ENCODE measurements at regions not wholly inside any gene's neighbourhood (a gene's known extent, or its start where the extent isn't known, plus 50 kb on each side); places are given as distances from the start of the nearest gene placed in this dataset.

DNA sequence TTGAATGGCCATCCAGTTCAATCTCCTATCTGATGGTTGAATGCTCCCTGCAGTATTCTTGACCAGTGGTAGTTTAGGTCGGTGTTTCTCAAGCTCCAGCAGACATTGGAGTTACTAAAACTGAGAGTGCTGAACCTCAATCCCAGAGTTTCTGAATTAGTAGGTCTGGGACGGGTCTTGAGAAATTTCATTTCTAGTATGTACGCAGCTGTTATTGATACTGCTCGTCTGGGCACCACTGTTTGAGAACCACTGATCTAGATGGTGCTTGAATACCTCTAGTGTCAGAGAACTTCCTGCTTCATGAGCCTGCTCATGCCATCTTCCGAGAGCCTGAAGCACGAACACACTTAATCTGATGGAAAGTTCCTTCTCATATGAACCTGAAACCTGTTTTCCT lies 99.4 kb upstream of the CREB5 start:
- peaks cover 25 to 35% of the 10 kb centered on the region in 2 donors for H3K27me3 Mint-ChIP-seq

DNA sequence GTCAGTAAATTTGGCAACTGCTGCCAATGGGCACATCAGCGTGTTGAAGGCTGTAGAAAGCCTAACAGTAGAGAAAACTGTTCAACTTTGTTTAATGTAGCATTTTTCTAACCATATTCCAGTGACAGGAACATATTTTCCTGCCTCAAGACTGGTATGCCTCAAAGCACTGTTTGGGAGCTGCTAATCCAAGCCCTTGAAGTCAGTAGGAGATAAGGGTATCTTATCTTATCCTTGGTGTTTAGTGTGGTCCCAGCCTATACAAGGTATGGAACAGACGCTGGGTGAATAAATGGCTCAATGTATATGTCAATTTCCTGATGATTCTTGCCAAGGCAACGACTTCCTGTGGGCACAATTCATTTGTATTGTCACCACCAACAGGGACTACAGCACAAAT lies 97.5 kb upstream of the CREB5 start:
- no peak overlapping the region for H3K27ac Mint-ChIP-seq
- peaks cover 0 to 2% (median 0%) of the 10 kb centered on the region in 4 donors for H3K4me1 Mint-ChIP-seq
- peaks cover 0 to 4% of the 10 kb centered on the region in 2 donors for H3K36me3 Mint-ChIP-seq
- ChIA-PET POLR2A (ENCODE audit: partially characterized antibody) (no interaction called here), CTCF (ENCODE audit: partially characterized antibody) (interaction anchor here (1.1 kb wide), 1 partner anchor 13 kb away, joined by 3 read pairs; no protein-coding TSS in a partner anchor)
- peaks cover 23 to 32% of the 10 kb centered on the region in 2 donors for H3K27me3 Mint-ChIP-seq
- H3K4me3 Mint-ChIP-seq: no peak overlapping the region
- Histone ChIP-seq H3K27ac (ENCODE audit: low read depth, low read length) (no peak overlapping the region), H3K36me3 (ENCODE audit: insufficient read depth, low read length) (no peaks in the 10 kb centered on the region), H3K4me3 (ENCODE audit: low read length in 2 of 2) (no peak overlapping the region), H3K9me3 (ENCODE audit: control insufficient read depth in 1 of 2, low read length in 2 of 2) (no peaks in the 10 kb centered on the region), H3K27me3 (ENCODE audit: insufficient read depth, low read length) (peaks cover 7% of the 10 kb centered on the region), H3K4me1 (ENCODE audit: insufficient read depth, low read length) (no peaks in the 10 kb centered on the region)
- no peaks in the 10 kb centered on the region for H3K9me3 Mint-ChIP-seq
- intact Hi-C loops (cut with micrococcal nuclease): no loop called here
- no peak for DNase-seq

More for the DNA sequence above, 99.4 kb upstream of the CREB5 start:
- Histone ChIP-seq H3K36me3 (ENCODE audit: insufficient read depth, low read length) (no peaks in the 10 kb centered on the region), H3K4me3 (ENCODE audit: low read length in 2 of 2) (no peak overlapping the region), H3K27ac (ENCODE audit: low read depth, low read length) (no peak overlapping the region), H3K27me3 (ENCODE audit: insufficient read depth, low read length) (peaks cover 7% of the 10 kb centered on the region), H3K4me1 (ENCODE audit: insufficient read depth, low read length) (no peaks in the 10 kb centered on the region), H3K9me3 (ENCODE audit: control insufficient read depth in 1 of 2, low read length in 2 of 2) (no peaks in the 10 kb centered on the region)
- Mint-ChIP-seq H3K4me3 (no peak overlapping the region), H3K36me3 (peaks cover 0 to 4% of the 10 kb centered on the region in 2 donors), H3K9me3 (peaks cover 0 to 5% (median 0%) of the 10 kb centered on the region in 8 donors), H3K27ac (no peak overlapping the region), H3K4me1 (peaks cover 0 to 2% (median 0%) of the 10 kb centered on the region in 4 donors)
- POLR2A ChIA-PET (ENCODE audit: partially characterized antibody): no interaction called here
- no peak for DNase-seq
- CTCF ChIA-PET (ENCODE audit: partially characterized antibody): no interaction called here
- intact Hi-C loops (cut with micrococcal nuclease): no loop called here

DNA sequence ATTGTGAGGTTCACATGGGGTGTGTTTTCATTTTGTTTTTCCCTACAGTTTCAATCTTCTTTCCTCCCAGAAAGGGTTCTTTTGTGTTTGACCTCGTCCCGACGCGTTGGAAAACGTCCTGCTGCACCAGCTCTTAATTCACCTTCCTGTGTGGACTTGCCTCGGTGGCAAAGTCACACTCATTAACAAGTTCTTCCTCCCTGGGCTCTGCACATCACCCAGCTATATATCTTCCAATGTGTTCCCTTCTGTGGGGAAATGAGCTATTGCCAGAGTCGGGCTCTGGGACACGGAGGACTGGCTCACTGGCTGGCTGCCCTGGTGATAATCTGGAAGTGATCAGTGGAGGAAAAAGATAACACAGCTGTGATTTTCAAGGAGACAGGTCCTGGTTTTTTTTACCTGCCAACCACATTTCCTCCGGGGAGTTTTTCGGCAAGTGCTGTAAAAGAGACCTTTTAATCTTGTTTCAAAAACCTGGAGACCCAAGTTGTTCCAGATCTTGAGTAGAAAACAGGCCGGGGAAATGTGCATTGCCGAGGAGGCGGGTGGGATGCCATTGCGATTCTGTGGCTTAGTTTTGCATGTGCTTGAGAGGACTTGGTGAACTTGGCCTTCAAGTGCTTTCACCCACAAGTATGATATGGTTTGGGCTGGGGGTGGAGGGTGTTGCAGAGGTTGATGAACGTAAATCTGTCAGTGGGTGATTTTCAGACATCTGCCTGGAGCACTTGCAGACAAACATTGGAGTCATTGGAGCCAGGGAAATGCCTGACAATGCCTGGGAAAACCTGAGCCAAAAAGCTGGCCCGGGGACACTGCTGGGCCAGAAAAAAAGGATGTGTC lies 96.5 kb upstream of the CREB5 start:
- Histone ChIP-seq H3K4me1 (ENCODE audit: insufficient read depth, low read length) (no peaks in the 10 kb centered on the region), H3K36me3 (ENCODE audit: insufficient read depth, low read length) (no peaks in the 10 kb centered on the region), H3K4me3 (ENCODE audit: low read length in 2 of 2) (no peak overlapping the region), H3K27me3 (ENCODE audit: insufficient read depth, low read length) (peaks cover 7% of the 10 kb centered on the region), H3K9me3 (ENCODE audit: control insufficient read depth in 1 of 2, low read length in 2 of 2) (no peaks in the 10 kb centered on the region), H3K27ac (ENCODE audit: low read depth, low read length) (no peak overlapping the region)
- ChIA-PET CTCF (ENCODE audit: partially characterized antibody) (interaction anchor here (1.1 kb wide), 1 partner anchor 14 kb away, joined by 3 read pairs; no protein-coding TSS in a partner anchor), POLR2A (ENCODE audit: partially characterized antibody) (no interaction called here)
- Mint-ChIP-seq H3K27ac (no peak overlapping the region), H3K4me3 (no peak overlapping the region), H3K27me3 (peaks cover 21 to 25% of the 10 kb centered on the region in 2 donors), H3K4me1 (peaks cover 0 to 2% (median 0%) of the 10 kb centered on the region in 4 donors), H3K9me3 (no peaks in the 10 kb centered on the region), H3K36me3 (peaks cover 0 to 4% of the 10 kb centered on the region in 2 donors)
- intact Hi-C loops (cut with micrococcal nuclease): no loop called here
- DNase-seq: no peak

DNA sequence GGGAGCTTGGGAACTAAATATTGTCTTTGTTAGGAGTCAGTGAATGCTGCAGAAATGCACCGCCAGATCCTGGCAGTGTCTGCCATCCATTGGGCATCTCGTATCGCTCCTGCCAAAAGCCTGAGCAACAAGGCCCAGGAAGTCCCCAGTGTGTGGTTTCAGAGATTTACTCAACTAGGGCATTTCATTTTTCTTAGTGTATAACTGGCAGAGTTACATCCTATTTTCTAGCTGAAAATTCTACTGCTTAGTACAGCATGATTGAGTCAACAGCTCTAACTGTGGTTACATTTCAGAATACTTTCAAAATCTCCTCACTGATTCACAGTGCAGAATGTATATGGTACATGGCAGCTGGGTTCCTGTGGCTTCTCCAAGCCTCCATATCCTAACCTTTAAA lies 95.8 kb upstream of the CREB5 start:
- H3K27me3 Mint-ChIP-seq: peaks cover 20 to 25% of the 10 kb centered on the region in 2 donors
- H3K36me3 Mint-ChIP-seq: peaks cover 0 to 4% of the 10 kb centered on the region in 2 donors
- H3K4me3 Mint-ChIP-seq: no peak overlapping the region

DNA sequence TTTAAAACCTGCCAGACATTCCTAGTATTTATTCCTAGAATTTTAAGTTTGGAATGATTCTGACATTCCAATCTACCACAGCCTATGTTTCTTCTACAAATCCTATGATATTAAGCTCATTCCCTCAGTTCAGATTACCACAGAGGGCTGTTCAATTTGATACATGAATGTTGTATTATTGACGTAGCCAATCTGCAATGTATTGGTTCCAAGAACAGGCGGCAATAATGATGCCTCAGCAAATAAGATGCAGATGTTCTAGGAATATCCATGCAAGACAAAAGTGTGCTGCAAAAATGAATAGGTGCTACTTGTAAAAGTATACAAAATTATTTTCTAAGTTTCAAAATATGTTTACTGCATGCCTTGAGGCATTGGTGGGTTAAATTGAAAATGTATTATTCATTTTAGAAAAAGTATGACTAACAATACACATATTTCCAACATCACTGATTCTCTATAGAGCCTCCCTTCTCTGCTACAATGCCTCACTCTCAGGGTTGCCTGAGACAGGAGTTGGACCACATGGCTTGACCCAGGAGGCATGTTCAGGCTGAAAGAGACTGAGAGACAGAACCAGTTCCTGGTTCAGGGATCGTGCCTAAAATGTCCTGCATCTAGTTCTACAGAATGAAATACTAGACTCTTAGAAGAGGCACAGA lies 94.1 kb upstream of the CREB5 start:
- POLR2A ChIA-PET (ENCODE audit: partially characterized antibody): no interaction called here
- CTCF ChIA-PET (ENCODE audit: partially characterized antibody): no interaction called here
- H3K9me3 ChIP-seq (ENCODE audit: control insufficient read depth in 1 of 2, low read length in 2 of 2): no peaks in the 10 kb centered on the region
- Mint-ChIP-seq H3K27me3 (peaks cover 8 to 18% of the 10 kb centered on the region in 2 donors), H3K36me3 (peaks cover 0 to 4% of the 10 kb centered on the region in 2 donors), H3K4me3 (no peak overlapping the region), H3K9me3 (no peaks in the 10 kb centered on the region), H3K4me1 (no peaks in the 10 kb centered on the region), H3K27ac (no peak overlapping the region)
- no peaks in the 10 kb centered on the region for H3K27me3 ChIP-seq (ENCODE audit: insufficient read depth, low read length)
- no peak overlapping the region for H3K27ac ChIP-seq (ENCODE audit: low read depth, low read length)
- intact Hi-C loops (cut with micrococcal nuclease): no loop called here
- no peak for DNase-seq
- no peaks in the 10 kb centered on the region for H3K36me3 ChIP-seq (ENCODE audit: insufficient read depth, low read length)
- no peak overlapping the region for H3K4me3 ChIP-seq (ENCODE audit: low read length in 2 of 2)
- H3K4me1 ChIP-seq (ENCODE audit: insufficient read depth, low read length): no peaks in the 10 kb centered on the region

More for the DNA sequence above, 95.8 kb upstream of the CREB5 start:
- no peak overlapping the region for H3K27ac ChIP-seq (ENCODE audit: low read depth, low read length)
- no peaks in the 10 kb centered on the region for H3K36me3 ChIP-seq (ENCODE audit: insufficient read depth, low read length)
- H3K9me3 Mint-ChIP-seq: no peaks in the 10 kb centered on the region
- H3K4me1 ChIP-seq (ENCODE audit: insufficient read depth, low read length): no peaks in the 10 kb centered on the region
- no peaks in the 10 kb centered on the region for H3K9me3 ChIP-seq (ENCODE audit: control insufficient read depth in 1 of 2, low read length in 2 of 2)
- H3K27me3 ChIP-seq (ENCODE audit: insufficient read depth, low read length): peaks cover 4% of the 10 kb centered on the region
- peaks cover 0 to 2% (median 0%) of the 10 kb centered on the region in 4 donors for H3K4me1 Mint-ChIP-seq
- ChIA-PET CTCF (ENCODE audit: partially characterized antibody) (no interaction called here), POLR2A (ENCODE audit: partially characterized antibody) (no interaction called here)
- no peak overlapping the region for H3K4me3 ChIP-seq (ENCODE audit: low read length in 2 of 2)
- intact Hi-C loops (cut with micrococcal nuclease): no loop called here
- DNase-seq: no peak
- H3K27ac Mint-ChIP-seq: no peak overlapping the region

DNA sequence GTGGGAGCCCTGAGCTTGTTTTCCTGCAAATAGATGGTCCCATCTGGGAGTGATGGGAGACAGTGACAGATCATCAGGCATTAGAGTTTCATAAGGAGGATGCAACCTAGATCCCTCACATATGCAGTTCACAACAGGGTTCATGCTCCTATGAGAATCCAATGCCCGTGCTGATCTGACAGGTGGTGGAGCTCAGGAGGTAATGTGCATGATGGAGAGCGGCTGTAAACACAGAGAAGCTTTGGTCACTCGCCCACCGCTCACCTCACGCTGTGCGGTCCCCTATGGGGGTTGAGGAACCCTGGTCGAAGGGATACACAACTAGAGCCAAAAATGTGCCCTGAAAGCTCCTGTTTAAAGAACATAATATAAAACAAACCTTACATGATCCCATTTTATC lies 88.5 kb upstream of the CREB5 start:
- peaks cover 8 to 12% (median 8%) of the 10 kb centered on the region in 4 donors for H3K4me1 Mint-ChIP-seq
- DNase-seq: no peak
- no peak overlapping the region for H3K4me3 Mint-ChIP-seq
- no peak overlapping the region for H3K27ac ChIP-seq (ENCODE audit: low read depth, low read length)
- CTCF ChIA-PET (ENCODE audit: partially characterized antibody): interaction anchor here (0.6 kb wide), 1 partner anchor 112 kb away, joined by 3 read pairs; no protein-coding TSS in a partner anchor
- peaks cover 2% of the 10 kb centered on the region in 2 donors for H3K27me3 Mint-ChIP-seq
- H3K27me3 ChIP-seq (ENCODE audit: insufficient read depth, low read length): no peaks in the 10 kb centered on the region
- H3K36me3 ChIP-seq (ENCODE audit: insufficient read depth, low read length): no peaks in the 10 kb centered on the region
- POLR2A ChIA-PET (ENCODE audit: partially characterized antibody): no interaction called here
- no peaks in the 10 kb centered on the region for H3K9me3 Mint-ChIP-seq
- no peaks in the 10 kb centered on the region for H3K36me3 Mint-ChIP-seq
- H3K4me1 ChIP-seq (ENCODE audit: insufficient read depth, low read length): peaks cover 12% of the 10 kb centered on the region
- H3K9me3 ChIP-seq (ENCODE audit: control insufficient read depth in 1 of 2, low read length in 2 of 2): no peaks in the 10 kb centered on the region
- no peak overlapping the region for H3K27ac Mint-ChIP-seq
- H3K4me3 ChIP-seq (ENCODE audit: low read length in 2 of 2): no peak overlapping the region
- intact Hi-C loops (cut with micrococcal nuclease): no loop called here

DNA sequence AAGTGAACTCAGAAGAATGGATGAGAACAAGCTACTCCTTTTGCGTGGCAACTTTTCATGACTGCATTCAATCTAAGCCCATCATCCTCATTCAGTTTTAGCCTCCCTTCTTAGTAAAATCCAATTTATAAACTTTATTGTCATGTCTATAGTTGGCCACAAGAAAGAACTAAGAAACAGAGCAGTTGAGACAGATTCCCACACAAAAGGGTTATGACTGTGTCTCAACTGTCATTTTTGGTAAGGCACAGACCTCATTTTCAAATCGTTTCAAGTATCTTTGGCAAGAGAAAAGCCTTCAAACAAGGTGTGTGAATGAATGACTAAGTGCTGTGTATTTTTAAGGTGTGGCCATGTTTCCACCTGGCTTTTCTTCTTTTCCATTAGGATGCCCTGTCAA lies 84.2 kb upstream of the CREB5 start:
- no peaks in the 10 kb centered on the region for H3K9me3 ChIP-seq (ENCODE audit: control insufficient read depth in 1 of 2, low read length in 2 of 2)
- no peaks in the 10 kb centered on the region for H3K36me3 Mint-ChIP-seq
- H3K4me3 Mint-ChIP-seq: peak overlapping the region in 1 of 8 donors; percentile 29
- DNase-seq: peak in 2 of 5 donors; percentile 2 to 5
- ChIA-PET POLR2A (ENCODE audit: partially characterized antibody) (no interaction called here), CTCF (ENCODE audit: partially characterized antibody) (no interaction called here)
- no peaks in the 10 kb centered on the region for H3K36me3 ChIP-seq (ENCODE audit: insufficient read depth, low read length)
- peak overlapping the region in 3 of 7 donors; percentile 24 to 43 (median 27) for H3K27ac Mint-ChIP-seq
- intact Hi-C loops (cut with micrococcal nuclease): no loop called here
- H3K27me3 ChIP-seq (ENCODE audit: insufficient read depth, low read length): no peaks in the 10 kb centered on the region
- peaks cover 2% of the 10 kb centered on the region in 2 donors for H3K27me3 Mint-ChIP-seq
- H3K4me1 ChIP-seq (ENCODE audit: insufficient read depth, low read length): peaks cover 31% of the 10 kb centered on the region
- H3K27ac ChIP-seq (ENCODE audit: low read depth, low read length): no peak overlapping the region
- peaks cover 24 to 31% (median 29%) of the 10 kb centered on the region in 4 donors for H3K4me1 Mint-ChIP-seq
- H3K4me3 ChIP-seq (ENCODE audit: low read length in 2 of 2): no peak overlapping the region
- no peaks in the 10 kb centered on the region for H3K9me3 Mint-ChIP-seq

Data from CD4-positive, alpha-beta memory T cell (primary cell).